Epithelial cell of proximal tubule (primary cell): ENCODE measurements at regions not wholly inside any gene's neighbourhood (a gene's known extent, or its start where the extent isn't known, plus 50 kb on each side); places are given as distances from the start of the nearest gene placed in this dataset.

ENCODE experiments used
- DNase-seq: peaks from one replicate; pipeline ENCODE4 v3.0.0-alpha.2; 2011; ENCODE audit warnings: low read depth
- H3K4me3 ChIP-seq: 2 replicates; pipeline ENCODE4 v1.5.1; 2011; ENCODE audit warnings: low read depth, mild to moderate bottlenecking, low read length
- CTCF ChIP-seq: conservative IDR thresholded peaks from 2 replicates; pipeline ENCODE4 v1.5.1; 2012; ENCODE audit warnings: low read depth, mild to moderate bottlenecking, low read length

GRCh38 chr20:12358006-12358654, 440.4 kb downstream of the BTBD3 start:
- TF ChIP-seq CTCF = peak; percentile 23
- DNase-seq = no peak
- no peak overlapping the region for H3K4me3 ChIP-seq

GRCh38 chr20:12358655-12359009, 440.9 kb downstream of the BTBD3 start:
- no peak overlapping the region for H3K4me3 ChIP-seq
- no peak for DNase-seq
- no peak for TF ChIP-seq CTCF

GRCh38 chr20:12371990-12372389, 454.3 kb downstream of the BTBD3 start:
- no peak for DNase-seq
- no peak for TF ChIP-seq CTCF

GRCh38 chr20:12372557-12372956, 454.9 kb downstream of the BTBD3 start:
- no peak for TF ChIP-seq CTCF
- DNase-seq = no peak
- no peak overlapping the region for H3K4me3 ChIP-seq

More at GRCh38 chr20:12371990-12372389, 454.3 kb downstream of the BTBD3 start:
- no peak overlapping the region for H3K4me3 ChIP-seq

- TF ChIP-seq CTCF = no peak
- H3K4me3 ChIP-seq = no peak overlapping the region
- DNase-seq = no peak
Measured at GRCh38 chr20:12375967-12376366, 458.3 kb downstream of the BTBD3 start.

GRCh38 chr20:12383821-12384220, 466.1 kb downstream of the BTBD3 start:
- TF ChIP-seq CTCF = no peak
- no peak overlapping the region for H3K4me3 ChIP-seq
- DNase-seq = no peak

- DNase-seq = no peak
- H3K4me3 ChIP-seq = no peak overlapping the region
- no peak for TF ChIP-seq CTCF
Measured at GRCh38 chr20:12386821-12387220, 469.1 kb downstream of the BTBD3 start.
